ENCODE measurements at regions not wholly inside any gene's neighbourhood (a gene's known extent, or its start where the extent isn't known, plus 50 kb on each side); places are given as distances from the start of the nearest gene placed in this dataset.

DNA sequence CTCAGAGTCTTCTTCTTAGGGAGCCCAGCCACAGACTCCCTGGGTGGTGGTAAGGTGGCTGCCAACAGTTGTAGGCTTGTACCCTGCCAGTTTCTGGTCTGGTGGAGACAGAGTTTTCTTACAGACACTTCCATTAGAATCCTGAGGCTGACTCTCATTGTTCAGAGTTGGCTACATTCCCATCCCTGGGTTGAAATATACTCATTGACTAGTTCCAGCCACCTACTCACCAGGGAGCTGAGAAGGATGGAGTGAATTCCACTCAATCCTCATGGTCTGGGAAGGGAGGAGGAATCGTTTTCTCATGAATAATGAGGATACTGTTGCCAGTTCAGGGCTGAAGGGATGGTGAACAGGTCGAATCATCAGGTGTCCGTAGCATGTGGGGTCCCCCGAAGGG is 226.5 kb upstream of the PROK2 start:
- DNase-seq, result peak in 3 of 56 donors; percentile 5 to 22 (median 5)

DNA sequence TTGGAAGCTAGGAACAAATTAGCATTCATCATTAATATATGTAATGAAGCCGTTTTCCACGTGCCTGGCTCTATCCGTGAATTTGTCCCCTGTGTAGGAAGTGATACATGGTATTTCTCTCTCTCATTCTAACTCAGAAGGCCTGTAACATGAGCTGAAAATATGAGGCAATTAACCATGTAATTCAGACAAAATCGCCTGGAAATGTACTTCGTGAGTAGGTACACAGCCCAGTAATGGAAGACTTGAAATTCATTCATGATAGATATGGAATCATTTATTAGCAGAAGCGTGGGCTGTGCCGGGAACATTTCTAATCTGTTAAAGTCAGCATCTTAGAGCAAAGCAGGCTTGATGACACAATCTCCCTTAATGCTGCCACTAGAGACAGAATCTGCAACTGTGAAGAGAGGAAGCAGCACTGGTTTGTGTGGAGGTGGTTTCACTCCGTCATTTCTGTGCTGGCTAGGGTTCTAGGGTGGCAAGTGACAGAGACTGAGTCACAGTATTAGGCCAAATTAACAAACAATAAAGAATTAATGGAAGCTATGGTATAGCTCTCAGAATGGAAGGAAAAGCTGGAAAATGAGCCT is 225.0 kb upstream of the PROK2 start:
- peak in 15 of 56 donors; percentile 2 to 49 (median 11) for DNase-seq

DNA sequence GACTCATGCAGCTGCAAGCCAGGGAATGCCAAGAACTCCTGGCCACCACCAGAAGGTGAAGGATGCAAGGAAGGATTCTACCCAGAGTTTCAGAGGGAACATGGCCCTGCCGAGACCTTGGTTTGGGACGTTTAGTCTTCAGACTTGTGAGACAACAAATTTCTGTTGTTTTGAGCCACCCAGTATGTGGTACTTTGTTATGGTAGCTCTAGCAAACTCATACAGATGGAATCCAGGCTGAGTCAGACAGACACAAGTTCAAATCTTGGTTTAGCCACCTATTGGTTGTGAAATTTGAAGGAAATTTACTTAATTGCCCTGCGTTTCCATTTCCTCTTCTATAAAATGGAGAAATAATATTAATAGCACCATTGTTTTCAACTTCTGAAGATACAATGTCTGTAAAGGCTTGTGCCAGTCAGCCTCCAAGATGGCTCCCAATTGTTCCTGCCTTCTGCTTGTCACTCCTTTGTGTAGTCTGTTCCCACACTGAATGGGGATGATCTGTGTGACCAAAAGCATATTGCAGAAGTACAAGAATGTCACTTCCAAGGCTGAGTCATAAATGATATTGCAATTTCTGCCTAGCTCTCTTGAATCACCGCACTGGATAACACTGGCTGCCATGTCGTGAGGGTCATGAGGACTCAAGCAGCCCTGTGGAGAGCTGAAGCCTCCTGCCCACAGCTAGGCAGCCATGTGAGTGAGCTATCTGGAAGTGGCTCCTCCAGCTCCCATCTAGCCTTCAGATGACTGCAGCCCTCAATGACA is 223.5 kb upstream of the PROK2 start:
- DNase-seq, result no peak

DNA sequence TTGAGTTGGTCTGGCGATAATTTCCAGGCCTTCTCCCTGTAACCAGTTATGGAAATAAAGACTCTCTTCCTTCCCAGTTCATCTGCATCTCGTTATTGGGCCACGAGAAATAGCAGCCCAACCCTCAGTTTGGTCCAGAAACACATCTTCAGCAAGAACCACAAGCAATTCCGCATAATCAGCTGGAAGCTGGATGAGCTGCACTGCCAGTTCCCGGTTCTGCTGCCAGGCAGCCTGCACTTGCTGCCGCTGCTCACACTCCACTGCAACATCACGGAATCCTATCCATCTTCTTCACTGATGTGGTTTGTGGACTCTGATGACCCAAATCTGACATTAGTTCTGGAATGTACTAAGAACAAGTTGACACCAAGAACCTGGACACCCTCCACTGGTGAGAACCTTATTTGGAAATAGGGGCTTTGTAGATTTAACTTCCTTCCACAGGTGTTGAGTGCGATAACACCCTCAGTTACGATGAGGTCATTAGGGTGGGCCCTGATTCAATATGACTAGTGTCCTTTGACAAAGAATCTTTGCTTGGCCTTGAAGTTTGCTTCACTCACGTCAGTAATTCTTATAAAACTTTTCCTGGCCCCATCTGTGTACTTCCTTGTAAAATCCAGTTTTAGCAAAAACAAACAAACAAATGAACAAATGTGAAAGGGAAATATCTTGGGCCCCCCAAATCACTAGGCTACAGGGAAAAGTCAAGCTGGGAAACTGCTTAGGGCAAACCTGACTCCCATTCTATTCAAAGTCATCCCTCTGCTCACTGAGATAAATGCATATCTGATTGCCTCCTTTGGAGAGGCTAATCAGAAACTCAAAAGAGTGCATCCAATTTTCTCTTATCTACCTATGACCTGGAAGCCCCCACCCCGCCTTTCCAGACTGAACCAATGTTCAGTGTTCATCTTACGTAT is 221.9 kb upstream of the PROK2 start:
- no peak for DNase-seq

DNA sequence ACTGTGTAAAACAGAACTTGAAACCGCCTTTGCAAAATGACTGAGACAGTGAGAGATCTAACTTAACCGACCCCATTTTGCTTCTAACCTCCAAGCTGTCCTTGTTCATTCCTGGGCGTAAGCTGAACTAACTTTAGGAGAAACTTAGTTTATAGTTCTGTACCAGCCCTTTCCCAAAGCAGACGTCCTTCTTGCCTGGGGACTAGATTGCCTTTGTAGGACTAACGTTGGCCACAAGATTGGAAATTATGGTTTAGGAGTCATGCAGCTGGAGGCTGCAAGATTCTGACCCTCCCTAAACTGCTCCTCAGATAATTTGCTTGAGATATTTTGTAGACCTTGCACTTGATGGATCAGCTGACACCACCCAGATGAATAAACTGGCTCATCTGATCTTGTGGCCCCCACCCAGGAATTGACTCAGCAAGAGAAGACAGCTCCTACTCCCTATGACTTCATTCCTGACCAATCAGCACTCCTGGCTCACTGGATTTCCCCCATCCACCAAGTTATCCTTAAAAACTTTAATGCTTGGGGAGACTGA is 219.9 kb upstream of the PROK2 start:
- DNase-seq, result no peak

DNA sequence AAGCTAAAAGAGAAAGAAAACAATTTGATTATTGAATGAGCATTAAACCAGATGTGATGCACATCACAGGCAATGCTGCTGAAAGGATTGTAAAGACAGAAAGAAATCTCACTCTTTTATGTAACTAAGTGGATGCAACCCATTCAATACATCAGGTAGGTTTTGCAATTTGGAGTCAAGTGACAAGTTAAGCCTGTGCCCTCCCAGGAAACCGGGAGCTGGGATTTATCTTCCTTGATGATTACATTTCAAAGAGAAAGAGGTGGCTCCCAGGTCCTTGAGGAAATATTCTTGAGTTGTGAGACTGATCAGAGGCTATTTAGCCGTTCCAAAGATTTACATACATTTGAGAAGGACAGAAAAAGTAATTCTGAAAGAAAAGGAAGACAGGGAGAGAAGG is 219.0 kb upstream of the PROK2 start:
- no peak for DNase-seq

DNA sequence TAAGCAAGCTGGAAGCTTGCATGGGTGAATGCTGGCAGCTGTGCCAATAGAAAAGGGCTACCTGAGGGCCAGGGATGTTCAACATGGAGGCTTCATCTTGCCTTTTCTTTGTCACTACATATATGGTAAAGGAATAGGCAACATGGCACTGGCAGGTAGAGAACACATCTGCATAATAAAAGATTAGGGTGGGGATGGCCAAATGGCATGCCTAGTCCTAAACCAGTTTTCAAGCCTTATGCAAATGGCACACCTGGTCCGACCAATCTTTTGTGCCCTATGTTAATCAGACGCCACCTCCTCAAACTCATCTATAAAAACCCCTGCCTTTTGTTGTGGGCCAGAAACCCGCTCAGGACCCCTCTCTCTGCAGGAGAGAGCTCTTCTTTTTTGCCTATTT is 216.8 kb upstream of the PROK2 start:
- no peak for DNase-seq

DNA sequence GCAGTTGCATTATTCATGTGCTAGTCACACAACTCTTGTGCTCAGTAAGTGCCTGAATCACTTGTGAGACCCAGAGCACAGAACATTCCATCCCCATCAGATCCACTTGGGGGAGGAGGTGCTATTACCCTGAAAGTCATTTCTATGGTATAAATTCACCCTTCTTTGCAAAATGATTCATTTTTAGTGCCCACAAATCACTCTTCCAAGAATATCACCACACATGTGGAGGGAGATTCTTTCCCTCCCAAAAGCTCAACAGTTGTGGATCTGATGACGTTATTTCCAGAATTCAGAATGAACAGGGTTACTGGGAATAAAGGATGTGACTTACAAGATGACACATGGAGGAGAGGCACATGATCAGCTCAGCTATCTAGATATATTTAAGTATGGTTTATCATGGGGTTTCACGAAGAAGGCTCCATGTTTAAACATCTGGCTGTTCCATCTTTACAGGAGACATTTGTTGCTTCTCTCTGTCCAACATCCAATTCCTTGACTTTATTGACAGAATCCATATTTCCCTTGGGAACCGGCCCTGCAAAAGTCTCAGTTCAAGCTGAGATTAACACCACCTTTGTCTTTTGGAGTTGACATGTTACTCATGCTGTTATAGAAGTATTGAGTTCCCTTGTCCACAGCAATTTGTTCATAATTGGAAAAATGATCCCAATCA is 214.2 kb upstream of the PROK2 start:
- no peak for DNase-seq

DNA sequence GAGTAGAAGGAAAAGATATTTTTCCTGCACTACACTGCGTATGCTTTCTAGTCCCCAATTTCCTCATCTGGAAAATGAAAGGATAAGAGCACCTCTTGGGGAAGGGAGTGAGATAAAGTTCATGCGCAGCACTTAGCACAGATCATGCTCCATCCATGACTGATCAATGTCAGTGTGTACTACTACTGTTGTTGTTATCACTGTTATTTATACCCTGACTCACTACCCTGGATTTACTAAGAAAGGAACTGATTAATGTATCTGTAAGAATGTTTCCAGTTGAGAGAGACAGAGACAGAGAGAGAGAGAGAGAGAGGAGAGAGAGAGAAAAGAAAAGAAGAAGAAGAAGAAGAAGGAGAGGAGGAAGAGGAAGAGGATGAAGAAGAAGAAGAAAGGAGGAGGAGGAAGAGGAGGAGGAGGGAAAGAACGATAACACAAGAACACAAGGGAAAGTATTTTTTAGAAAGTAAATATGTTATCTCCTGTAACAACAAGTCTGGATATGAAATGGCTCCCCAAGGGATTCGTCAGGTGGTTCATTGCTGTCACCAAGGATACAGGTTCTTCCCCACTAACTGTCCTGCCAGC is 212.2 kb upstream of the PROK2 start:
- DNase-seq, result no peak

DNA sequence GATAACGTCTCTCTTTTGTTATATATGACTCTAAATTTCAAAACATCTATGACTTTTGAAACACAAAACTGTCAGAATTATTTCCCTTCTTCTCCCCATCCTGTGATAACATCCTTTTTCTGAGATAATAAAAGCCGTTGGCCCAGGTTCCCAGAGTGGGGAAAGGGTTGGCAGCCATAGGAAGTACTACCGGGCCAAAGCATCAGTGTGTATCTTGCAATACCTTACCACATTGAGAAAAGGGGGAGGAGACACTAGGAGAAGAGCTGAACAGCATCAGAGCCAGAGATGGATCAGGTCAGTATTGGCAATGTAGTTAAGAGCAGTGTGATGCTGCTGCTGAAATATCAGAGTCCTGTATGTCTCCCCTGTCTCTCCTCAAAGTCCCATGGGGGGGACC is 210.0 kb upstream of the PROK2 start:
- DNase-seq, result no peak

DNA sequence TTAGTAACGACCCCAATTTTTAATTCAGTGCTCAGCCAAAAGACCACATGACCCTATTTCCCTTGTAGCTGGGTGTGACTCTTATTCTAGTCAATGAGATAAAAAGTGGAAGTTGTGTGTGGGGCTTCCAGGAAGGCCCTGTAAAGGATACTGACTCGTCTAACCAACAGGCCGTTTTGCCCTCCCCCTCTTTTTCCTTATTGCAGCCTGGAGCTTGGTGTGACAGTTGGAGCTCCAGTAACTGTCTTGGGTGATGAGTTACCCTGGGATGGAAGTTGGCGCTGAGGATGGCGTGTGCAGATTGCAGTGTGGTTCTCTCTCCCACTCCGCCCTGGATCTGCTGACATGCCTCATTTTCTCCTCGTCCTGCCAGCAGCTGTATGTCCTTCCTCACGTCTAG is 209.3 kb upstream of the PROK2 start:
- DNase-seq, result no peak

DNA sequence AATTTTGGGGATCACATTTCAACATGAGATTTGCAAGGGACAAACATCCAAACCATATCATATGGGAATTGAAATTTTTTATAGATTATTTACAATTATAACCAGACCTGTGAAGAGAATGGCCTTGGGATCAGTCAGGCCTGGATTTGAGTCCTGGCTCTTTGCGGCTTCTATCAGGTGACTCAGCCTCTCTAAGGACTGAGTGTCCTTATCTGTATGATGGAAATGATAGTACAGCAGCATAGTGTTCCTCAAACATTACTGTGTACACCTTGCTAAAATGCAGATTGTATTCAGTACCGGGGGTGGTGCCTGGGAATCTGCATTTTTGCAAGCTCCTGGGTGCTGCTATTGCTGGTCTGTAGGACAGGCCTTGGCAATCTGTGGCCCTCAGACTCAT is 206.7 kb upstream of the PROK2 start:
- no peak for DNase-seq

DNA sequence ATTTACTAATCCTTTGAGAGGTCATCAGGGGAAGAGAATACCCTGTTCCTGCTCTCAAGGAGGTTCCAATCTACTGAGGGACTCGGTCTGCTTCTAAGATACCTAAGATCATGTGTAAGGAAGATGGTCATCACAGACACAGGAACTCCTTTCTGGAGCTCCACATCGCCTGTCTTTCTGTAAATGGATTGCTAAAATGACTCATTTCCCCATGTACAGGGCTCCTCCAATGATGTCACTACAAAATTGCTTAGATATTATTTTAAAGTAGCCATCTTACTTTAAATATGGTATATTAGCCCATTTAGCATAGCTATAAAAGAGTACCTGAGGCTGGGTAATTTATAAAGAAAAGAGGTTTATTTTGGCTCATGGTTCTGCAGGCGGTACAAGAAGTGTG is 206.1 kb upstream of the PROK2 start:
- no peak for DNase-seq

DNA sequence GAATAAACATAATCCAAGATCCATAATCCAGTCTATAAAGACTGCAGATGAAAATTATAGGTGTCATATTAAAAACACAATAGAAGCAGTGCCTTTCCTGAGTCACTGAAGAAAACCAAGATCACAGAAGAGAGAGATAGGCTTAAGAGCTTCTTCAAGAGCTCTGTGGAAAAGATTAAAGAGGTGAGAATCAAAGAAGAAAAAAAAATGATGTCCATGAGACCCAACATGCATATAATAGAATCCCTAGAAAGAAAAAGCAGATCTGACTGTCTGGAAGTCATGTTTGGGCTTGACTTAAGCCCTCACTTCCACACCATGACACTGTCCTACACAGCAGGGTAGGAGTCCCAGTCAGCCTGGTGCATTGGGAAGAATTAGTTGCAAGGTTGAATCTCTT is 205.6 kb upstream of the PROK2 start:
- DNase-seq, result no peak

DNA sequence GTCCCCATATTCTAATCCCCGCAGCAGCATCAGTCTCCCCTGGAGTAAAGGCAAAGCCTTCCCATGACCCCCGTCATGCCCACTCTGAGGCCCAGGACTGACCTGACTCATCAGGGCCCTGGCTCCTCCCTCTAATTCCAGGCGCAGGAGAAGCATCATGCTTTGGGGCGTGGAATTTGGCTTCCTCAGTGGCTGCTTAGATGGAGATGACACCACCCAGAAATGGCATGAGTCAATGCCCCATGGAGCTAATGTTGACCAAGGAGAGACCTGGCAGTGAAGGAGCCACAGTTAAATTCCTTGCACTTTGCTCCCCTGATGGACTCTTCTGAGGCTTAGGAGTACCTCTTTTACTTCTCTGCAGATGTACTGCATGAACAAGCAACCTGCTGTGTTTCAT is 204.2 kb upstream of the PROK2 start:
- no peak for DNase-seq

DNA sequence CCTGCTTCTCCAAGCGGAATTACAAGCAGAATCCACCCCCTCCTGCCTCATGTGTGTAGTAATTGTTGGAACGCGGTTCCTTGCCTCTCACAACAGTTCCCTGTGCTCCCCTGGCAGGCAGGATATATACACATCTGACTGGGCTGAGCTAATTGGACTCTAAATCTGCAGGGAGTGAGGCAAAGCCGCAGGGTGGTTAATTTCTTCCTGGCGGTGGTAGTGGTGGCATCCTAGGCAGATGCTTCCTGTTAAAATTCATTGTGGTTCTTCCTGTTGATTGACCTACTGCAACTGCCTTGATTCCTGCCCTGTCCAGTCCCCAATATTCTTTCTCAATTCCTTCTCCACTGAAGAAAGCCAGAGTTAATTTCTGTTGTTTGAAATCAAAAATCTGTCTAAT is 202.9 kb upstream of the PROK2 start:
- no peak for DNase-seq

DNA sequence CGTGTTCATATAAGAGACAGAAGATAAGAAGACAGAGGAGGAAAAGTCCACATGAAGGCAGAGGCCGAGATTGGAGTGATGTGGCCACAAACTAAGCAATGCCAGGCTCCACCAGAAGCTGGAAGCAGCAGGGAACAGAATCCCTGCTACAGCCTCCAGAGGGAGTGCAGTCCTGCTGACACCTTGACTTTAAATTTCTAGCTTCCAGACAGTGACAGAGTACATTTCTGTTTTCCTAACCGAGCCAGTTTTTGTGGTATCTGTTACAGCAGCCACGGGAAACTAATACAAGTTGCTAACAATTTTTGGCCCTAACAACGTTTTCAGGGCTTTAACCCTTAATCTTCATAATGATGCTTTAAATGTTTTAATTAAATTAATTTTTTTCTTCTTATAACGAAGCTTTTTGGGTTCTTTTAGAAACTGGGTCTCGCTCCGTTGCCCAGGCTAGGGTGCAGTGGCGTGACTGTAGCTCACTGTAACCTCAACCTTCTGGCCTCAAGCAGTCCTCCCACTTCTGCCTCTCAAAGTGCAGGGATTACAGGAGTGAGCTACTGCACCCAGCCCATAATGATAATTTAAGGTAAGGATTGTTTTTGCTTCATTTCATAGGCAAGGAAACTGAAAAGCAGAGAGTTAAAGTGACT is 202.3 kb upstream of the PROK2 start:
- no peak for DNase-seq

DNA sequence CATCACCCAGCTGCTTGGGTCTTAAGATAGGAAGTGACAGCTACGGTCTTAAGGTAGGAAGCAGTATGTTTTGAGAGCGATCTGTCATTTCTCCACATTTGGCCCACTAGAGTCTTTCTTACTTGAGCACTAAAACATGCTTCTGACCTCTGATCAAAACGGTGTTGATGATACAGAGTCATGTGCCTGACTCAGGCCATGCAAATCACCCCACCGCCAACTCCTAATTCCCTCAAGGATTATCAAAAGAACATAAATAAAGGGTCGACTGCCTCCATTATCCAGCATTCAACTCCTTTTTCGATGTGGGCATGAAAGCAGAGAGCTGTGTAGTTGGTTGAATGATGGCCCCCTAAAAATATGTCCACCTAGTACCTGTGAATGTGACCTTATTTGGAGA is 201.7 kb upstream of the PROK2 start:
- no peak for DNase-seq

DNA sequence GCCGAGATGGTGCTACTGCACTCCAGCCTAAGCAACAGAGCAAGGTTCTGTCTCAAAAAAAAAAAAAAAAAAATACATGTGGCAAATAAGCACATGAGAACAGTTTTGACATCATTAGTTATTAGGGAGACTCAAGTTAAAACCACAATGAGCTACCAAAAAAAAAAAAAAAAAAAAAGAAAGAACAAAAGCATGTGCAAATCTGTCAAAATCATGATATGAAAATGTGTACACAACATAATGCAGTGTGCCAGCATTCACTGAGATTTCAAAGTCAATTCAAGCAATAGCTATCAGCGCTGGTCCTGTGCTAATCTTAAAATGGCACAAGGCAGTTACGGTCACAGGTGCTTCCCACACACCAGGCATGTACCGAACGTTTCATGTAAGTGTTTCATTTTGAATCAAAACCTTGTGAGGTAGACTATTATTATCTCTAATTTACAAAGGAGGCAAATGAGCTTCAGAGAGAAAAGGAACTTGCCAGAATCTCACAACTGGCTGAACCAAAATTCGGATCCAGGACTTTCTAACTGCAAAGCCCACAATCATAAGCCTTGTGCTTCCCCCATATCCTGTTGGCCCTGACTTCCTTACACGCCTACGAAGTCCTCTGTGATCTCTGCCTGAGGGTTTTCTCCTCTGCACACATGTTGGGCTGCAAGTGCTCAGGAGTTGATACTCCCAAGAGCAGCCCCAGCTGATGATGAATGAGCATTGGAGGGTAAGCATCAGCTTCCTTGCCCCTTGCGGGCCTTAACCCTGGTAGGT is 200.1 kb upstream of the PROK2 start:
- no peak for DNase-seq

DNA sequence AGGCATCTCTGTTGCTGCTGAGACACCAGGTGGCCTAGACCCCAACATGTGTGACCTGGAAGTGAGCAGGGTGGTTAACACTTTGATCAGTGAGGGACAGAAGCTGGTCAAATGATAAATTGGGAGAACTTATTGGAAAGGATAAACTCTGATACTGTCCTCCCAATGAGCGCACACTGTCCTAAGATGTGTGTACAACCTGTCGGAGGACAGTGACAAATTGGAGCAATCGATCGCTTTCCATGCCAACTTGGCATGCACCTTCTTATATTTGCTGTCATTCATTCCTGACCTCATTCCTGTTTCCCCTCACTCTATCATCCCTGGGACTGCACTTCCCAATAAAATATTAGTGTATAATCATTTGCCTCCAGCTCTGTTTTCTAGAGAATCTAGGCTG is 198.7 kb upstream of the PROK2 start:
- no peak for DNase-seq
